H1 (cell line): ENCODE measurements at regions not wholly inside any gene's neighbourhood (a gene's known extent, or its start where the extent isn't known, plus 50 kb on each side); places are given as distances from the start of the nearest gene placed in this dataset.

Experiments
- CTCF ChIA-PET: fragments of 300-600 bp; sonication (Branson Sonifier 250); formaldehyde crosslinking; loops from one replicate; lab custom pipeline; 2021; ENCODE audit not compliant: partially characterized antibody; lab: Charles Lee
- POLR2A ChIA-PET: fragments of 300-600 bp; sonication (Branson Sonifier 250); formaldehyde crosslinking; loops from one replicate; lab custom pipeline; 2021; ENCODE audit warnings: inconsistent platforms; ENCODE audit not compliant: partially characterized antibody; lab: Charles Lee
- DNase-seq, 2 experiments: peaks; one replicate each; pipeline versions ENCODE4 v3.0.0 to v3.0.0-alpha.2; 2010 to 2022; ENCODE audit warnings: low spot score in 2 of 2, low read depth in 1 of 2, mixed read lengths in 1 of 2
- FAIRE-seq: peaks from 2 replicates; lab custom pipeline; 2011; peaks lifted over from hg19 to GRCh38; lab: Jason Lieb, UNC
- H2AFZ ChIP-seq: 2 replicates; pipeline ENCODE4 v1.8.1; 2012; ENCODE audit warnings: low read length, inconsistent platforms
- H2AK5ac ChIP-seq: 2 replicates; pipeline ENCODE4 v1.6.1; 2013; ENCODE audit warnings: low read depth, low read length
- H2BK120ac ChIP-seq: replicated peaks from 2 replicates; pipeline ENCODE3; 2013; ENCODE audit warnings: low read depth, low read length, inconsistent platforms
- H2BK12ac ChIP-seq: 2 replicates; pipeline ENCODE4 v1.6.1; 2013; ENCODE audit warnings: low read depth, low read length
- H2BK15ac ChIP-seq: 2 replicates; pipeline ENCODE4 v1.6.1; 2013; ENCODE audit warnings: low read length
- H2BK20ac ChIP-seq: 2 replicates; pipeline ENCODE4 v1.6.1; 2013; ENCODE audit warnings: low read length
- H2BK5ac ChIP-seq: 2 replicates; pipeline ENCODE4 v1.6.1; 2013; ENCODE audit warnings: low read depth, low read length
- H3K14ac ChIP-seq: 2 replicates; pipeline ENCODE4 v1.6.1; 2013; ENCODE audit warnings: inconsistent platforms; ENCODE audit not compliant: insufficient read length
- H3K18ac ChIP-seq: 2 replicates; pipeline ENCODE4 v1.6.1; 2013; ENCODE audit warnings: low read length; ENCODE audit errors: extremely low read depth
- H3K23ac ChIP-seq: 2 replicates; pipeline ENCODE4 v1.6.1; 2013; ENCODE audit warnings: inconsistent platforms; ENCODE audit not compliant: insufficient read length
- H3K23me2 ChIP-seq: 2 replicates; pipeline ENCODE4 v1.6.1; 2013; ENCODE audit warnings: low read depth, low read length
- H3K27ac ChIP-seq: 2 replicates; pipeline ENCODE4 v1.6.1; 2011; ENCODE audit warnings: low read depth, low read length, inconsistent platforms
- H3K27me3 ChIP-seq, 4 experiments: replicated peaks in 1 of 4; 1 replicate in 1 of 4; 2 replicates in 3 of 4; pipeline versions ENCODE4 v1.6.1 to v1.8.1; 2011 to 2013; ENCODE audit warnings: low read length in 3 of 4, mild to moderate bottlenecking in 3 of 4, inconsistent platforms in 2 of 4, mixed read lengths in 2 of 4, moderate library complexity in 1 of 4; ENCODE audit not compliant: control insufficient read depth in 3 of 4, insufficient read depth in 3 of 4; ENCODE audit errors: extremely low read depth in 1 of 4
- H3K36me3 ChIP-seq, 4 experiments: 2 replicates each; pipeline versions ENCODE4 v1.6.1 to v1.8.1; 2011 to 2013; ENCODE audit warnings: mild to moderate bottlenecking in 4 of 4, low read length in 3 of 4, moderate library complexity in 2 of 4, control low read depth in 1 of 4, inconsistent platforms in 1 of 4; ENCODE audit not compliant: insufficient read depth in 4 of 4, control insufficient read depth in 2 of 4
- H3K4ac ChIP-seq: replicated peaks from 2 replicates; pipeline ENCODE3; 2013; ENCODE audit warnings: low read length, low read depth, mixed read lengths, inconsistent platforms; ENCODE audit not compliant: insufficient read length
- H3K4me1 ChIP-seq, 4 experiments: replicated peaks in 1 of 4; 1 replicate in 1 of 4; 2 replicates in 3 of 4; pipeline versions ENCODE4 v1.6.1 to v1.8.1; 2011 to 2013; ENCODE audit warnings: low read length in 3 of 4, inconsistent platforms in 2 of 4, mixed read lengths in 1 of 4; ENCODE audit not compliant: insufficient read depth in 4 of 4, control insufficient read depth in 3 of 4
- H3K4me2 ChIP-seq, 2 experiments: 2 replicates each; pipeline versions ENCODE4 v1.6.1 to v1.8.1; 2011 to 2013; ENCODE audit warnings: low read depth in 2 of 2, low read length in 2 of 2, control low read depth in 1 of 2, inconsistent platforms in 1 of 2, mild to moderate bottlenecking in 1 of 2; ENCODE audit not compliant: insufficient read depth in 1 of 2
- H3K4me3 ChIP-seq, 4 experiments: fragments of 200-600, 300-600 bp in 1 of 4; sonication (generic), shearing (Covaris generic), sonication (Bioruptor Twin) in 1 of 4; 2 replicates each; pipeline versions ENCODE4 v1.5.1 to v1.8.1; 2011 to 2016; ENCODE audit warnings: low read length in 4 of 4, low read depth in 3 of 4, control low read depth in 2 of 4, inconsistent platforms in 2 of 4, mild to moderate bottlenecking in 2 of 4, mixed read lengths in 1 of 4, moderate library complexity in 1 of 4; ENCODE audit not compliant: insufficient read depth in 2 of 4; ENCODE audit errors: extremely low read depth in 1 of 4
- H3K56ac ChIP-seq: replicated peaks from 2 replicates; pipeline ENCODE3; 2013; ENCODE audit warnings: low read depth, mild to moderate bottlenecking, mixed read lengths, low read length, inconsistent platforms; ENCODE audit not compliant: insufficient read length
- H3K79me1 ChIP-seq: 2 replicates; pipeline ENCODE4 v1.6.1; 2013; ENCODE audit warnings: low read depth, low read length, control low read depth
- H3K79me2 ChIP-seq, 2 experiments: 2 replicates each; pipeline versions ENCODE4 v1.6.1 to v1.8.1; 2012 to 2013; ENCODE audit warnings: low read length in 2 of 2, mild to moderate bottlenecking in 2 of 2, inconsistent platforms in 1 of 2; ENCODE audit not compliant: insufficient read depth in 2 of 2, control insufficient read depth in 1 of 2
- H3K9ac ChIP-seq, 4 experiments: replicated peaks in 1 of 4; 1 replicate in 1 of 4; 2 replicates in 3 of 4; pipeline versions ENCODE4 v1.6.1 to v1.8.1; 2011 to 2013; ENCODE audit warnings: low read depth in 3 of 4, low read length in 3 of 4, control low read depth in 2 of 4, mild to moderate bottlenecking in 2 of 4, moderate library complexity in 2 of 4, inconsistent platforms in 1 of 4; ENCODE audit errors: extremely low read depth in 1 of 4
- H3K9me3 ChIP-seq, 2 experiments: 2 replicates each; pipeline versions ENCODE4 v1.6.1 to v1.8.1; 2012 to 2013; ENCODE audit warnings: mild to moderate bottlenecking in 2 of 2, moderate library complexity in 2 of 2, control low read depth in 1 of 2, inconsistent platforms in 1 of 2, low read depth in 1 of 2, low read length in 1 of 2, mixed read lengths in 1 of 2; ENCODE audit not compliant: insufficient read depth in 2 of 2
- H4K20me1 ChIP-seq, 2 experiments: replicated peaks in 1 of 2; 2 replicates each; pipeline versions ENCODE3 to v1.8.1; 2011 to 2013; ENCODE audit warnings: inconsistent platforms in 2 of 2, low read length in 2 of 2, mild to moderate bottlenecking in 1 of 2; ENCODE audit not compliant: insufficient read depth in 2 of 2, control insufficient read depth in 1 of 2
- H4K5ac ChIP-seq: 2 replicates; pipeline ENCODE4 v1.6.1; 2013; ENCODE audit warnings: low read length, low read depth, mixed read lengths, inconsistent platforms; ENCODE audit not compliant: insufficient read length
- H4K8ac ChIP-seq: 2 replicates; pipeline ENCODE4 v1.8.0; 2013; ENCODE audit warnings: mild to moderate bottlenecking, moderate library complexity, low read length, inconsistent platforms; ENCODE audit not compliant: insufficient read depth; ENCODE audit errors: extremely low read depth
- H4K91ac ChIP-seq: replicated peaks from 2 replicates; pipeline ENCODE3; 2013; ENCODE audit warnings: low read length, mixed read lengths, inconsistent platforms; ENCODE audit not compliant: insufficient read length
- EGR1 ChIP-seq: IDR thresholded peaks from 2 replicates; pipeline ENCODE4 v1.6.1; 2011; ENCODE audit warnings: low read depth, low read length, borderline replicate concordance
- FOSL1 ChIP-seq: IDR thresholded peaks from 2 replicates; pipeline ENCODE4 v1.6.1; 2011; ENCODE audit warnings: mild to moderate bottlenecking, low read depth, low read length, moderate library complexity; ENCODE audit not compliant: insufficient read depth
- SIN3A ChIP-seq, 2 experiments: IDR thresholded peaks in 1 of 2; conservative IDR thresholded peaks in 1 of 2; 2 replicates each; pipeline ENCODE4 v1.6.1; 2011 to 2012; ENCODE audit warnings: low read length in 2 of 2, improper control_type of control experiment in 1 of 2, low read depth in 1 of 2, mild to moderate bottlenecking in 1 of 2
- SUZ12 ChIP-seq: fragments of 200-600 bp; sonication (generic); IDR thresholded peaks from 2 replicates; pipeline ENCODE4 v1.6.1; 2012; ENCODE audit warnings: mild to moderate bottlenecking, inconsistent platforms, low read length, moderate library complexity, mixed read lengths
- TAF1 ChIP-seq: IDR thresholded peaks from 2 replicates; pipeline ENCODE4 v1.6.1; 2011; ENCODE audit warnings: mild to moderate bottlenecking, low read depth, low read length
- ZNF274 ChIP-seq: IDR thresholded peaks from 2 replicates; pipeline ENCODE4 v1.7.0; 2012; ENCODE audit warnings: low read length, borderline replicate concordance; ENCODE audit errors: extremely low read depth
- WGBS, 2 experiments: shearing (Covaris generic) in 1 of 2; methylation state at CpG; one replicate each; pipeline versions ENCODE4 v1.1.6 to v1.1.7; 2013 to 2015; ENCODE audit warnings: low lambda C conversion rate in 2 of 2, mixed read lengths in 2 of 2, inconsistent platforms in 1 of 2, low coverage in 1 of 2, missing lambda C conversion rate in 1 of 2; ENCODE audit not compliant: insufficient replicate concordance in 2 of 2, insufficient coverage in 1 of 2, insufficient read length in 1 of 2; ENCODE audit errors: extremely low coverage in 1 of 2, missing lambda C conversion rate in 1 of 2; 5-methylcytosine and 5-hydroxymethylcytosine counted together
- TF ChIP-seq, protein P1 (sequence below): IDR thresholded peaks from 2 replicates; pipeline ENCODE4 v1.6.1; 2012; ENCODE audit warnings: inconsistent platforms

DNA sequence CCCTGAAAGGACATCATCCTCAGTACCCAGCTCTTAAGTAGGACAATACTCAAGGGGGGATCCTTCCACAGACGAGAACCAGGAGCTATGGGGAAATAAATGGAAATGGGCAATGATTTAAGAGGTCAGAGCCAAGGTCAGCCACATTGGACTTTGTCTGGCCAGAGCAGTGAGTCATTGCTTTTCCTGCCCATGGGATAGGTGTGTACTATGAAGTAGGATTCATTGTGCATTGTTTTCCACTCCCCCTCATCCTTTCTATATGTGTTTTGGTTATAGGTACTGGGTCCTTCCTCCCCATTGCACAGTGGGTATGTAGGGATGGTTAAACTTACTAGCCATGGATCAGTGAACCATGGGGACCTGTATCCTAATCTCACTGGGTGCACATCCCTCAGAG lies 328.9 kb upstream of the USP25 start:
- no peak overlapping the region for H3K56ac ChIP-seq
- H3K4me3 ChIP-seq, result no peak overlapping the region
- DNase-seq (no peak), FAIRE-seq (no peak)
- no peak overlapping the region for H3K4ac ChIP-seq
- no peak overlapping the region for H4K8ac ChIP-seq
- H3K18ac ChIP-seq, result no peak overlapping the region
- no peak overlapping the region for H3K9ac ChIP-seq
- H2BK15ac ChIP-seq, result no peak overlapping the region
- H3K79me2 ChIP-seq, result no peaks in the 10 kb centered on the region
- no peak overlapping the region for H2AK5ac ChIP-seq
- TF ChIP-seq ZNF274, result no peak
- TF ChIP-seq SIN3A (conservative IDR thresholded peaks at IDR 0.05 in 1 of 2, IDR thresholded peaks at IDR 0.05 in 1 of 2; ENCODE audit: low read depth in 1 of 2, low read length in 2 of 2), result no peak
- no peak for TF ChIP-seq SUZ12
- TF ChIP-seq EGR1, result no peak
- TF ChIP-seq TAF1, result no peak
- no peak for TF ChIP-seq FOSL1
- TF ChIP-seq, protein P1, sequence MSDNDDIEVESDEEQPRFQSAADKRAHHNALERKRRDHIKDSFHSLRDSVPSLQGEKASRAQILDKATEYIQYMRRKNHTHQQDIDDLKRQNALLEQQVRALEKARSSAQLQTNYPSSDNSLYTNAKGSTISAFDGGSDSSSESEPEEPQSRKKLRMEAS, result no peak
- no peak overlapping the region for H3K23ac ChIP-seq
- H2BK20ac ChIP-seq, result no peak overlapping the region
- no peaks in the 10 kb centered on the region; a peak in 1 of 4 replicates for H3K9me3 ChIP-seq
- no peaks in the 10 kb centered on the region; a peak in 1 of 7 replicates for H3K4me1 ChIP-seq
- no peak overlapping the region for H2BK5ac ChIP-seq
- no peaks in the 10 kb centered on the region for H4K20me1 ChIP-seq
- no peak overlapping the region for H3K14ac ChIP-seq
- H2BK12ac ChIP-seq, result no peak overlapping the region
- no peak overlapping the region for H2BK120ac ChIP-seq
- H3K27ac ChIP-seq, result no peak overlapping the region
- no peaks in the 10 kb centered on the region for H3K79me1 ChIP-seq
- ChIA-PET CTCF (interaction anchor here (1.5 kb wide), 1 partner anchor 21 kb away, joined by 4 read pairs; no protein-coding TSS in a partner anchor), POLR2A (no interaction called here)
- 72% methylated on average over 1 of the region's 1 CpG; no CpG with 5 or more reads in 1 of the 2 experiments for WGBS, 2 experiments
- H3K4me2 ChIP-seq, result no peak overlapping the region
- H3K36me3 ChIP-seq, result no peaks in the 10 kb centered on the region; a peak in 1 of 8 replicates
- H3K23me2 ChIP-seq, result no peaks in the 10 kb centered on the region
- no peaks in the 10 kb centered on the region for H3K27me3 ChIP-seq
- H4K5ac ChIP-seq, result no peak overlapping the region
- no peak overlapping the region for H2AFZ ChIP-seq
- no peak overlapping the region for H4K91ac ChIP-seq
